NT2/D1 (cell line): ENCODE measurements at regions not wholly inside any gene's neighbourhood (a gene's known extent, or its start where the extent isn't known, plus 50 kb on each side); places are given as distances from the start of the nearest gene placed in this dataset.

ENCODE experiments used
- SUZ12 ChIP-seq: IDR thresholded peaks from 2 replicates; pipeline ENCODE4 v1.6.1; 2011; ENCODE audit not compliant: insufficient read length, insufficient read depth; ENCODE audit errors: extremely low read depth
- YY1 ChIP-seq: IDR thresholded peaks from 2 replicates; pipeline ENCODE4 v1.6.1; 2011; ENCODE audit not compliant: insufficient read length, insufficient read depth
- ZNF274 ChIP-seq: IDR thresholded peaks from 2 replicates; pipeline ENCODE4 v1.6.1; 2011; ENCODE audit warnings: mild to moderate bottlenecking, low read depth, low read length

DNA sequence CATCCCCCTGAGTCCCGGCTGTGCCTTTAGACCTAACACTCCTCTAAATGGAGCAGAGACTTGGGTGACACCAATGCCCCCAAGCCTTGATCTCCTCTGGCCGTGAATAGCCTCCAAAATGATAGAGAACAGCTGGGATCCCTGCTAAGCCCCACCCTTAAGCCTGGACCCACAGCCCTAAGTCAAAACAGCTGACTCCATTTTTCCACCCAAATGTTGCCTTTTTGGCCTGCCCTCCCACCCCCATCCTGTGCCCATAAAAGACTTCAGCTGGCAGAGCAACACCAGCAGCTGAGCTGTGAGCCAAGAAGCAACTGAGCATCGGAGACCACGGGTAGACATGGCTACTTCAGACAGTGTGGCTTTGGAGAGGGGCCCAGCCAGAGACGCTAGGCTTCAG lies 420.8 kb downstream of the NPHP4 start:
- TF ChIP-seq ZNF274 (no peak), SUZ12 (no peak), YY1 (no peak)
